ENCODE measurements at regions not wholly inside any gene's neighbourhood (a gene's known extent, or its start where the extent isn't known, plus 50 kb on each side); places are given as distances from the start of the nearest gene placed in this dataset.

- DNase-seq = peak in 3 of 4 donors; percentile 42 to 58 (median 45)
- Histone ChIP-seq H3K36me3 (no peaks in the 10 kb centered on the region), H3K9me3 (no peaks in the 10 kb centered on the region), H3K27ac (no peak overlapping the region), H3K4me3 (no peak overlapping the region), H3K27me3 (no peaks in the 10 kb centered on the region), H3K4me1 (no peaks in the 10 kb centered on the region)
- TF ChIP-seq CTCF (IDR thresholded peaks at IDR 0.05) = no peak
- ATAC-seq = peak; percentile 93
- intact Hi-C loops (cut with DNase I) = no loop called here
Measured at GRCh38 chr14:30223385-30223785, 295.7 kb upstream of the PRKD1 start.

GRCh38 chr14:30223966-30224365 is 296.3 kb upstream of the PRKD1 start:
- no peak overlapping the region for H3K27ac ChIP-seq
- H3K4me1 ChIP-seq = no peaks in the 10 kb centered on the region
- H3K36me3 ChIP-seq = no peaks in the 10 kb centered on the region
- H3K4me3 ChIP-seq = no peak overlapping the region
- no peaks in the 10 kb centered on the region for H3K9me3 ChIP-seq
- TF ChIP-seq CTCF (IDR thresholded peaks at IDR 0.05) = no peak
- DNase-seq = no peak
- intact Hi-C loops (cut with DNase I) = no loop called here
- peak; percentile 42 for ATAC-seq
- no peaks in the 10 kb centered on the region for H3K27me3 ChIP-seq

GRCh38 chr14:30225176-30225575 is 297.5 kb upstream of the PRKD1 start:
- Histone ChIP-seq H3K4me1 (no peaks in the 10 kb centered on the region), H3K36me3 (no peaks in the 10 kb centered on the region), H3K9me3 (no peaks in the 10 kb centered on the region), H3K27me3 (no peaks in the 10 kb centered on the region), H3K27ac (no peak overlapping the region), H3K4me3 (no peak overlapping the region)
- ATAC-seq = no peak
- intact Hi-C loops (cut with DNase I) = no loop called here
- no peak for DNase-seq
- no peak for TF ChIP-seq CTCF (IDR thresholded peaks at IDR 0.05)

- TF ChIP-seq CTCF (IDR thresholded peaks at IDR 0.05) = no peak
- Histone ChIP-seq H3K27me3 (no peaks in the 10 kb centered on the region), H3K27ac (no peak overlapping the region), H3K4me1 (no peaks in the 10 kb centered on the region), H3K36me3 (no peaks in the 10 kb centered on the region), H3K4me3 (no peak overlapping the region), H3K9me3 (no peaks in the 10 kb centered on the region)
- ATAC-seq (no peak), DNase-seq (peak in 2 of 4 donors; percentile 47 to 65)
- intact Hi-C loops (cut with DNase I) = no loop called here
Measured at GRCh38 chr14:30227436-30227835, 299.8 kb upstream of the PRKD1 start.

GRCh38 chr14:30227876-30228275 is 300.2 kb upstream of the PRKD1 start:
- ATAC-seq (peak; percentile 20), DNase-seq (no peak)
- intact Hi-C loops (cut with DNase I) = no loop called here
- no peaks in the 10 kb centered on the region for H3K9me3 ChIP-seq
- no peaks in the 10 kb centered on the region for H3K36me3 ChIP-seq
- H3K27ac ChIP-seq = no peak overlapping the region
- no peak overlapping the region for H3K4me3 ChIP-seq
- TF ChIP-seq CTCF (IDR thresholded peaks at IDR 0.05) = no peak
- no peaks in the 10 kb centered on the region for H3K27me3 ChIP-seq
- H3K4me1 ChIP-seq = no peaks in the 10 kb centered on the region

Measured in left lung (tissue), 4 donors.